Effector CD4-positive, alpha-beta T cell (primary cell): ENCODE measurements at regions not wholly inside any gene's neighbourhood (a gene's known extent, or its start where the extent isn't known, plus 50 kb on each side); places are given as distances from the start of the nearest gene placed in this dataset.

Experiments used
- DNase-seq: peaks from one replicate; pipeline ENCODE4 v3.0.0-alpha.2; 2020

DNA sequence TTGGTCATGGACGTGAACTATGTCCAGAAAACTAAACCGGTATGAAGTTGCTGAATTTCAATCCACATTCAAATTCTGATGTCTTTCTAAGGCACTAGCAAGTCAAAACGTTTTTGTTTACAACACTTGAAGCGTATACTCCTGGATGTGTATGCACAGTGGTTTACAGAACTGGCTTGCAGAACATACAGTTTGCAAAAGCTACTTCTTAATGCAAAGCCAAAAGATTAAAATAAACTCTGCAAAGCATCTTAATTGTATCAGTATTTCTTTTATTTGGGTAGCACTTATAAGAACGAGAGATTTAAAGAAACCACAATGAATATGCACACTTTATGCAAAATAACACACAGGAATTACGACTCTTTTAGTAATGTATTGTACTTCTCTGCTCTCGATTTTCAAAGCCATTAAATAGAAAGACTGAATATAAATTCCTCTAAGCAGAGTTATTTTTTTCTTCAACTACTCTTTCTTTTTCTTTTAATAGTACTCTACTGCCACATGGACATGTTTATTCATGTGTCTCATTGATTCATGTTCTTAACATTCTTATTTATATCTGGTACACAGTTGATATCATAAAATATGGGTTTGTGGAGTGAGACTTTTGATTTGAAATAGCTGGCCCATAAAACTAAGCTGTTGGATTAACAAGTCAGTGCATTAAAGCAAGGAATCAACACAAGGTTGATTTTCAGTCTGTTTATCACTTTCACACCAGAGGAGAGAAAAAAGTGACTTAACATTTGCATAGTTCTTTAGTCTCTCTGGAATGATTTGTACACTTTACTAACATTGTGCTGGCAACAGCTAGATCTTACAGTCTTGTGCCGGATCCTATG lies 189.4 kb upstream of the STEAP4 start:
- no peak for DNase-seq

DNA sequence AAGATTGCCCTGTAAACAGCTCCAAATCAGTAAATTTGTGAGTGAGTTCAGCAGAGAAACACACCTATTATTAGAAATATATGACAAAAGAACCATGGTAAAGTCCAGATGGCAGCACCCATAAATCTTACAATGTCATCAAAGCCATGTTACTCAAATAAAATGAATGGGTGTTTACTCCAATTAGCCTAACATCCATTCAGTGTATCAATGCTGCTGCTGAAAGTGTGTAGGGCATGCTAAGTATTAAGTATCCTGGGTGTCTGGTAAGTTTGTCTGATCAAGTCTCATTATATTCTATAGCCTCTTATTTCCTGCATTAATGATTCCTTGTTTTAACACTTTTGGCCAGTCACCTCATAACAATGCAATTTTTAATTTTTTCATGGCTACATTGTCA lies 185.5 kb upstream of the STEAP4 start:
- DNase-seq, result no peak

DNA sequence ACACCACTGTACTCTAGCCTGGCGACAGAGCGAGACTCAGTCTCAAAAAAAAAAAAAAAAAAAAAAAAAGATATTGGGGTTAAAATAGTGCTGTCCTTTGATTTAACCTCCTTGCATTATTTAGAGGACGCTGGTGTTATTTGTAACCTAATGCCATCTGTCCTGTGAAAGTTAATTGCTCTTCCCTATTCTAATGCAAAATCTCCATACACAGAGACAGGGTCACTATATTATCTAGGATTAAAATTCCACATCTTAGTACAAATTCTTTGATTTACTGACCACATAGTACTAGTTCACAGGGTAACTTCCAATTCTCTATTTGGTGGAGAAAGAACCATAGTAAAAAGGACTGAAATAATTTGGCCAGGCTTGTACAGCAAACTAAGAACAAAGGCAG lies 184.2 kb upstream of the STEAP4 start:
- DNase-seq, result no peak

DNA sequence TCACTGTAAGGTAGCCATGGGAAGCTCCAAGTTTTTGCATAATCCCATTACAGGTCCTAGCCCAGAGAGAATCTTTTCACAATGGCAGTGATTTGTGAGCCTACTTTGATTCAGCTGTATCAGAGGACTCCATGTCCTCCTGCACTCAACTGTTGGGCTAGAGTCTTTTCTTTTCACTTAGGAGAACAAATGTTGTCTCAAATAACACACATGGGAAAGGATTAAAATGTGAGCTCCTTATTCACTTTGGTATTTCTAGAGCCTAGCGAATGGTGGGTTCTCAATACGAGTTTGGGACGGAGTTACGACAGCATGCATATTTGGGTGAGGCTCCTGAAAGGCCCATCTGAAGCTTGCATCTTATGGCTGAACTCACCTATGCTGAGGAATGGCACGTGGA lies 183.5 kb upstream of the STEAP4 start:
- no peak for DNase-seq

DNA sequence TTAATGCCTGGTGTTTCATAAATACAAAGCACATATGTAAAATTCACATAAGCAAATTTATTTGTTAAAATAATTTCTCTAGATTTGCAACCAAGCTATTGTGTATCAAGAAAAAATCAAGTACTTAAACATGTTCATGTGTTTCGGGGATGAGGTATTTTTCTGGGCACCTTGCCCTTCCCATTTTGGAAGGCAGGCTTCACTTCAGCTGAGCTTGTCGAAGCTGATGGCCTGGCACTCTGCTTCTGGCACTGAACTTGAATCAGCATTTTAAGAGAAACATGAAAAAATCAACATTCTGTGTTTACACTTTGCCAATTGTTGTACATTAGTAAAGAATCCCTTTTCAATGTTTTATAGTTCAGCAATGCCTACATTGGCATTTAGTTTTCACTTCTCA lies 179.1 kb upstream of the STEAP4 start:
- no peak for DNase-seq

DNA sequence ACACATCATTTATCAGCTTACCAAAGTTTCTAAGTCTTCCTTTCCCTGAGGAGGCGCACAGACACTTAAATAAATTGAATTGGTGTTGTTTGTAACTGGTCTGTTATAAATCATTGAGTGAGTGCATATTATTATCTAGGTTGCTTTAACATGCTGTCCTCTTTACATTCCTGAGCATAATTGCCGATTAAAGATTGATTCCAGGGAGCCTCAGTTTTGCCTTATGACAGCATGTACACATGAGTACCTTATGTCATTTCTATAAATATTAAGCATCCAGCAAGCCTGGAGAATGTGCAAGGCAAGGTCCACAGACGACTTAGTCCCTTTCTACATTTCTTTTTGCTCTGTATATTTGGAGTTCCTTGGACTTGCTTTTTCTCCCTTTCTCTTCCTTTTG lies 177.9 kb upstream of the STEAP4 start:
- no peak for DNase-seq

DNA sequence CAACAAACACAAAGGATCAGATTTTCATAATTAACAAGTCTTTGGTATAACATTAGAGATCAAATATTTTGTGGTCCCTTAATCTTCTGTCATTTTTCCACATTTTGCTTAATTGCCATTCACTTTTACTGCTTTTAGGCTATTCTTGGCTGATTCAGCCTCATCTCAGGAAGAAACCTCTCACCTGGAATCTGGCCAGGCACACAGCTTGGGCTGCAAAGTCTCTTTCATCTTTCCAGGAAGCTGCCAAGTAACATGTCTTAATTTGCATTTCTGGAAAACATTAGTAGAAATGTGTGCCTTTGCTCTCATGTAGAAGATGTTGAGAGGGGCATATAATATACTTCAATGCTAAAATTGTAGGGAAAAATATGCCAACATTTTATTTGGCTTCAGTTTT lies 174.2 kb upstream of the STEAP4 start:
- no peak for DNase-seq

DNA sequence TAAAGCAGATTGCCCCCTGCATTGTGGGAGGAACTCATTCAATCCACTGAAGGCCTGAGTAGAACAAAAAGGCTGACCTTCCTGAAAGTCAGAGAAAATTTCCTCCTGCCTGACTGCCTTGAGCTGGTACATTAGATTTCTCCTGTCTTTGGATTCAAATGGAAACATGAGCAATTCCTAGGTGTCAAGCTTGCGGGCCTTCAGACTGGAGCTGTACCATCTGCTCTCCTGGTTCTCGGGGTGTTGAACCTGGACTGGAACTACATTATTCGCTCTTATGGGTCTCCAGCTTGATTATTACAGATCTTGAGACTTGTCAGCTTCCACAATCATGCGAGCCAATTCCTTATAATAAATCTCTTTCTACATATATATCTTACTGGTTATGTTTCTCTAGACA lies 173.6 kb upstream of the STEAP4 start:
- DNase-seq, result no peak

DNA sequence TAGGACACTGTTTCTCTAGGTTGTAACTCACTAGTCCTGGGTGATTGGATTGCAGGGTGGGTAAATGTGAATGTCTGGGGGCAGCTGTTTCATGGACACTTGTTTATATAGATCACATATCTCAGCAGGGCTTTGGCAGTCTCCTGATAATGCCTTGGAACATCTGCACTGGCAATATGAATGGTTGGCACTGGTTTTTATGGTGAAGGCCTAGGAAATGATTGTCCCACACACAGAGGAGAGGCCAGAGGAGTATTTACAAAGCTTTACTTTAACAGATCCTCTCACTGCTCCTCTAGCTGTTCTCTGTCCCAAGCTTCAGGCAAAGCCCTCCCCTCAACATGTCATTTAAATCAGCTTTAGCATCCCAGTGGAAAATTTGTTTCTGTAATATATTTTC lies 171.3 kb upstream of the STEAP4 start:
- DNase-seq, result no peak

DNA sequence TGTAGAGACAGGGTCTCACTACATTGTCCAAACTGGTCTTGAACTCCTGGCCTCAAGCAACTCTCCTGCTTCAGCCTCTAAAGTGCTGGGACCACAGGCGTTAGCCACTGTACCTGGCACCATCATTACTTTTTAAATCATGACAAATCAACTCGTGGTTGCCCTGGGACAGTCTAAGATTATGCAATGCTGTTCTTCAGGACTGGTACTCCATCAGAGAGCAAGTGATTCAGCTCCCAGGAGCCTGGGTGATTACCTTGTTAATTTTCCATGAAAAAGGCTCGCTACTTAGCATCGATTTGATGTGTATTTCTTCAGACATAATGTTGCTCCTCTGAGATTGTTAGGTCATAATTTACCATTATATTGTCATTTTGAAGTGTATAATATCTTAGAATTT lies 158.9 kb upstream of the STEAP4 start:
- no peak for DNase-seq

DNA sequence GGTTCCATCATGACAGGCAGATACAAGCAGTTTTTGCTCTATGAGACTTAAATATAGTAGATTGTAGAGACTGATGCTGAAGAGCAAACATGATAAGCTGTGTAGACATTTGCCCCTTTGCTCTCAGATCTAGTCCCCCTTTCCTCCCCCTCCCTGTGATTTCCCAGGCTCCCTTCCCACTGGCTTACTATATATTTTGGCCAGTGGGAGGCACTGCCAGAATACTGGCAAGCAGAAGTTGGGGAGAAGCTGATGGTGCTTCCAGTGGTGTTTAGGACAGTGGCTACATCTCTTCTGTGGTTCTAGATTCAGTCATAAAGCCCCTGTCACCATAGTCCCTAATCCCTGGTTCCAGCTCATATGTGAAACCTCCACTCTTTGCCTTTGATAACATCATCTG lies 156.1 kb upstream of the STEAP4 start:
- no peak for DNase-seq

DNA sequence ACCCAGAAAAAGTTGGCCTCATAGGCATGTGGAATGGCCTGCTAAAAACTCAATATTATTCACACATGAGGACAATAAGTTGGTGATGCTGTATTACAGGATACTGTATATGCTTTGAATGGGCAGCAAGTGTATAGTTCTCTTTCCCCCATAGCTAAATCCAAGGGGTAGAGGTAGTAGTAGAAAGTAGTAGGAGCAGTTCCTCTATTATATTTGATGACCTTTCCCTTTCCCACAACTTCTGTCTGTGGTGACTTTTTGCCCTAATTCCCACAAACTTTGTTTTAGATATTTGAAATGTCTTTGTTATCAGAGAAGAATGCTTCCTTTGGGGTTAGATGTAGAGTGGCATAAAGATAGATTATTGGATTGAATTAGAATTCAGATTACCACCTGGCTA lies 154.0 kb upstream of the STEAP4 start:
- DNase-seq, result no peak

DNA sequence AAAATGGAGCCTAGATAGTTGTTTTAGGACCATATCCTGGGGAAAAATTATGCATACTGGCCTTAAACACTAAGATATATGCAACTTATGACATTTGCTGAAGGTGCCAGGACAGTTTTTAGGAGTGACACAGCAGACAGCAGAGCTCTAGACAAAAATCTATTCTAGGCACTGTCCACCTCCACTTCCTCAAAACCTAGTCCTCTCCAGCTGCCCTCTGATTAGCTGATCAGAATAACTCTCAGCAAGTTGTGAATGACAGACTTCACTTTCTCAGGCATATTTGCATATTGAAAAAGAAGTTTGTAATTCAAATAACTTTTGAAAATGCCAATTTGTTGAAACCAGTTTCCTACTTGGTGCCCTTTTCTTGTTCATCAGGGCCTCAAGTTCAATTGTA lies 152.3 kb upstream of the STEAP4 start:
- no peak for DNase-seq

DNA sequence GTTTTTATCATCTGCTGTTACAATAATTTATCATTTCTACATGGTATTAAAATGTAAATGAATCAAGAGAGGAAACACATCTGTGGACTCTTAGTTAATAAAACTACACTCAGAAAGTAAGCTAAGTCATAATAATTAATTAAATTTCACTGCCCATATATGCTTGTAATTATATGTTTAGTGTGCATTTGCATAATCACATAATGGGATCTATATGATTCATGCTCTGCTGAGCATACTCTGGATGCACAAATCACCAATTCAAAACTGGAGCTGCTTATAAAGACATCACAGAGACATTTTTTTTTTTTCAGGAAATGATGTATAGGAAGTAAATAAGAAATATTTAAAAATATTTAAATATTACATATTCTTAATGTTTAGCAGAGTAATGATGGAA lies 151.6 kb upstream of the STEAP4 start:
- no peak for DNase-seq

DNA sequence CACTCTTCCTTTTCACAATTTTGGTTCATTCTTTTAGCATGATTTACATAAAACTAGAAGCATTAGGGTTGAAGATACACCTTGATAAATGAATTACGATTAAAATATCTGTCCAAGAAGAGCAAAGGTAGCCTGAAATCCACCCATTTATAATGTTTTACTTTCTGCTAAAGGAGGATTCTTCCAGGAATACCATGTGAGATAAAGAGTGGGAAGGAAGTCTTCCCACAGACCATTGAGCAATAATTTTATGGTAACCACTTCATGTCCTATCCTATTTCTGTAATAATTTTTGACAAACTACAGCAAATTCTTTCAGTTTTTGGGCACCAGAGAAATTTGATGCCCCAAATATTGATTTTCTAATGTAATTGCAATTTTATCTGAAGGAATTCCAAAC lies 150.6 kb upstream of the STEAP4 start:
- DNase-seq, result no peak

DNA sequence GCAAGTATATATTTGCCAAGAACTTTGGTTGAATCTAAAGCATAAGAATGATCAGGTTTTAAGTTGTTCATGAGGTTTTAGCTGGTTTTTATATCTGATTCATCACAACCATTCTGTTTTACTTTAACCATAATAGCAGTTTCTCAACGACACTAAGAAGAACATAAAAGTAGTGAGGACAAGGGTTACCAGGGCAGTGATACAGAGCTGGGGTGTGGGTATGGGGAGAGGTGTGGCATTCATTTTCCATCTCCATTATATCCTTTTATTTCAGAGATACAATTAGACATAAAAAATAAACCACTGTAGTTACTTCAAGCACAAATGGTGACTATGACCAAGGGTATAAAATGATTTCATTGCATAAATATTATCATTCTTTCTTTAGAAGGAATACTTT lies 149.8 kb upstream of the STEAP4 start:
- no peak for DNase-seq

DNA sequence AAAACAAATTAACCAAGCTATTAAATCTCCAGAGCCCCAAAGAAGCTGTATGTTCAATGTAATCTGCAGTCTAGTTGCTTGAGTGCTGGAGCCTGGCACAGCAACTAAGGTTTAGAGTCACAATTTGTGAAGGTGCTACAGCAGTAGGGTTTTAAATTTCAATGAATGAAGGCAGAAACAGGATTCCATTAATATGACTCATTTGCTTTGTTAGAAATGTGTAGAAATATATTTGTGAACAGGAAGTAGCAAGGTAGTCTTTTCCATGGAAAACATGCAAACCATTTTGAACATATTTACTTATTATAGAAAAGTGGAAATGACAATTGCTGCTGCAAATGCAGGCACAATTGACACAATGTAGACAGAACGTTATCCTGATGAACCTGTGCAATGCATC lies 149.0 kb upstream of the STEAP4 start:
- DNase-seq, result no peak

DNA sequence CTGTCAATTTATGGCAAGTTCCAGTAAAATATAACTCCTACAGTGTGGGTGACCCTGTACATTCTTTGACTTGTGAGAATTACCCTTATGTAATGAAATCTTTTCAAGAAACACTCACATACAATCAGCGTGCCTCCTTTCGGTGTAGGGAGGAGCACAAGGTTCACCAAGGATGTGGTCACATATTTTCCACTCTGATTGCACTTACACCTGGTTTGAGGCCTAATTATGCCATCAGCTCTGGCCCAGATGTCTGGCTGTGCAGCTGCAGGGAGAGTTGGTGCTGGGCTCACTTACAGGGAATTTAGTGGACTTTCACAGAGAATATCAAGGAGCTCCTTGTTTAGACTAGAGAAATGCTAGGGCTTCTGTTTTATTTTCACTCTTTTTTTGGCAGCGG lies 146.0 kb upstream of the STEAP4 start:
- DNase-seq, result no peak

DNA sequence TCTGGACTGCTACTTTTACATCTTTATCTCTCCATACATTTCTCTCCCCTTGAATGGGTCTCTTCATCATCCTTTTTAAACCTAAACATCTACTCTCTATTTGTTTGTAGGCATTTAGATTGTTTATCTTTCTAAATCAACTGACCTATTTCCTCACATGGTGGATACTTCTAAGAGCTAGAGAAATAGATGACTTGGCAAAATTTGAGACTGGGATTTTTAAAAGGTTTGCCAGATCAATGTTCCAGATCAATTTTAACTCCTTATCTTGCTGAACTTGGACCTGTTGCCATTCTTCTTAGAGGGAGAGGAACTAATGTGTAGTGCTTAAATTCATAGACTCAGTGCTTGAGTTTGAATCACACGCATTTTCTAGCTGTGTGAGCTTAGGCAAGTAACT lies 144.2 kb upstream of the STEAP4 start:
- no peak for DNase-seq

DNA sequence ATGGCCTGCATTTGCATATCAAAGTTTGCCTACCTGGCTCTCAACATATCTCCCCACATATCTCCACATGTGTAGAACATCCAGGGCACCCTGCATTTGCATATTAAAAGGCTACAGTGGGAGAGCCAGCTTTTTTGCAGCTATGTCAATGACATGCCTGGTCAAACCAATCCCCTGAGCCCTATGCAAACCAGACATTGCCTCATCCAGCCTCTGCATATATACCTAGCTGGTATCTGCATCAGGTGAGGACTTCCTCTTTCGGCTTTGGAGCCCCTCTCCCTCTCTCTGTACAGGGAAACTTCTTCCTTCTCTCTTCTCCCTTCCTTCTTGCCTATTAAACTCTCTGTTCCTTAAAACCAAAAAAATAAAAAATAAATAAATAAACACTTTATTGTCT lies 142.7 kb upstream of the STEAP4 start:
- no peak for DNase-seq

DNA sequence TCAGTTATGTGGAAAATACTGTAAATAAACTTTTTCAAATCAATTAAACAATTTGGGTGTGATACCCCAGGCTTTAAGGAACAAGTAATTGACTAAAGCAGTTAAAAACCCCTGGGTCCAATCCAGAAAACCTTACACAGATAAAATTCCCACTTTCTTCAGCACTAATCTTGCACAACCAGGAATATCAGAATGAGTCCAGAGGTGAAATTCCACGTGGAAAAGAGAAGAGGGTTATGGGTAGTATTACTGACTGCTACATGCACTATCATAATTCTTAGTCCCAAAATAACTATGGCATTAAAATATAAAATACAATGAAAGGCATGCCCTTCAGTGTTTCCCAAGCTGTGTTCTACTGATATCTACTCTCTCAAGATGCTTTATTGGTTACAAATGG lies 135.7 kb upstream of the STEAP4 start:
- DNase-seq, result no peak

DNA sequence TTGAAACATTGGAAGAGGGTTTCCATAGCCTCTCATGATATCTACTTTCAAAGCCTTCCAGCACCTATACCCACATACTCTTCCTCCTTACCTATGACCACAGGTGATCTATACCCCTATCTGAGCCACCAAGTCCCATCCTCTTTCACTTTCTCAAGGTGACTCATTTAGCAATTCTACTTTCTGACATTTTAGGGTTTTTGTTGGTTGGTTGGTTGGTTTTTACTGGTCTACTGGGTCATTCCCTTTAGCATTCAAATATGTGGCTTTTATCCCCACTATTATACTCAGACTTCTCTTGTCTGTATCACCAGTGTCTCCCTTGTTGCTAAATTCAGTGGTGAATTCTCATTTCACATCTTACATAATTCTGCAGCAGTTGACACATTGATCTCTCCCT lies 130.4 kb upstream of the STEAP4 start:
- DNase-seq, result no peak

DNA sequence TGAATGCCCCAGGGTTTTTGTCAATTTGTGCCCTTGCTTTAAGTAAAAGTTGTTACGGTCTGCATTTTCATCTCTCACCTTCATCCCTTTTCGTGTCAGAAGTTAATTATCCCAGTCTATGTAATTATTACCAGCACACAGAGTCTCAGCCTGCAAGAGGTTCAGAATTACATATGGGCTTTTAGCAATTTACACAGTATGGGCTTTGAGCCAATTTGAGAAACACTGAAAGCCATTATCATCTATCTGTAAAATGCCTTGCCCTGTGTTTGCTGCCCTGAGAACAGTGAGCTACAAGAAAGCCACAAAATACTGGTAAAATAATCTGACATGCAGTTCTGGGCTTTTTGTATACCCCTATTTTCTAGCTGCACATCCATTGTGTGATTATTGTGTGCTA lies 125.6 kb upstream of the STEAP4 start:
- DNase-seq, result no peak

DNA sequence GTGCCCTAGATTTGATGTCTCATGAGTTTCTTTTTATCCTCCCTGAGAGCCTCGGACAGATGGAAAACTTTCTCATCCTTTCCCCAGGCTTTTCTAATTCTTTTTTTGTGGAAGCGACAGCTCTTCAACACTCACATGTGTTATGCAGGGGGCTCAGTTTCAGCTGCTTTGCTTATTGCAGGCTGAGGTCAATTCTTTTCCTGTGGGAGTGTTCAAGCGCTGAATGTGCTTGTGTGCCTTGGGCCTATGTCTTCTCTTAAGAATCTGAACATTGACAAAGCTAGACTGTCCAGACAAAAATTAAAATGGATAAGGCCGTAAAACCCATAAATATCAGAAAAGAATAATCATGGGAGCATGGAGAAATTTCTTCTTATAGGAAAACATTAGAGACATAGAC lies 125.2 kb upstream of the STEAP4 start:
- DNase-seq, result no peak

DNA sequence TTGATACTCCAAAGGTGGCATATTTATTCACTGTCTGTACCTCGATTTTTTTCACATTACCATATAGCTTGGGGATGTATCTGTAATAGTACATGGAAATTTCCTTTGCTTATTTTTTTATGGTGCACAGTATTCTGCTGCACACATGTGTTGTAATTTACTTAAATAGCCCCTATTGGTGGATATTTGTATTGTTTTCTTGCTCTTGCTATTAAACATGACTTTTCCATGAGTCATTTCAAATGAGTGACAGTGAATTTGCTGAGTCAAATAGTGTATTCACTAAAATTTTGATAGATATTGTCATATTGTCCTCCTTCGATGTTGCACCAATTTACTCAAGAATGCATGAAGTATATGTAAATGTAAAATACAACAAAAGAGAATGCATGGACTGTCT lies 122.7 kb upstream of the STEAP4 start:
- no peak for DNase-seq

DNA sequence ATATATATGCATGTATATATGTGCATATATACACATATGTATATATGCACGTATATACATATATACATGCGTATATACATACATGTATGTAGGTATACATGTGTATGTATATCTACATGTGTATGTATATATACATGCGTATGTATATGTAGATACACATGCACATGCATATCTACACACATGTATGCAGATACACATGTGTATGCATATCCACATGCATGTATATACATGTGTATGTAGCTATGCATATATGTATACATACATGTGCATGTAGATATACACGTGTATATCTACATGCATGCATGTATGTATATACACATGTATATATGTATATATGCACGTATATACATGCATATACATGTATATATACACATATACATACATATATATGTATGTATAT lies 95.8 kb upstream of the STEAP4 start:
- no peak for DNase-seq
